ENCODE measurements at regions not wholly inside any gene's neighbourhood (a gene's known extent, or its start where the extent isn't known, plus 50 kb on each side); places are given as distances from the start of the nearest gene placed in this dataset.
"Not testable (repeated sequence)": the region's sequence is repeated elsewhere in the genome, so short reads cannot be mapped to it uniquely, and the experiment has no call there.

DNA sequence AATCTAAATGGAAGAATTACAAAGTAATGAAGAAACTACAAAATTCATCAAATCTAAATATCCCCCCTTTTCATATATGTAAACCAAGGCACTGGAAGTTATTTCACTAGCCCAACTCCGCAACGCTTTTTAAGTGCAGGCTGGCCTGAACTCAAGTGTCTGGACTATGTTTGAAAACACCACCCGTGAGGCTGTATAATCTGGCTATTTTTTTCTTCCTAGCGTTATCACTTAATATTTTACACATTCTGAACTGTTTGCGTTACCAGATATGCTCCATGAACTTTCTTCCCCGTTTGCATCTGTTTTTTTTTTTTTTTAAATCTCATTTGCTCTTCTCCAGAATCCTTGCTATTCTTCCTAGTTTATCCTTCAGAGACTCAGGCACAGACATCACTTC, 619.5 kb upstream of the CBLB start:
- Mint-ChIP-seq H3K4me3 (no peak overlapping the region), H3K4me1 (ENCODE audit: low read depth) (no peaks in the 10 kb centered on the region), H3K27me3 (no peaks in the 10 kb centered on the region), H3K27ac (no peak overlapping the region), H3K9me3 (peaks cover 3% of the 10 kb centered on the region), H3K36me3 (ENCODE audit: low read depth) (no peaks in the 10 kb centered on the region)

DNA sequence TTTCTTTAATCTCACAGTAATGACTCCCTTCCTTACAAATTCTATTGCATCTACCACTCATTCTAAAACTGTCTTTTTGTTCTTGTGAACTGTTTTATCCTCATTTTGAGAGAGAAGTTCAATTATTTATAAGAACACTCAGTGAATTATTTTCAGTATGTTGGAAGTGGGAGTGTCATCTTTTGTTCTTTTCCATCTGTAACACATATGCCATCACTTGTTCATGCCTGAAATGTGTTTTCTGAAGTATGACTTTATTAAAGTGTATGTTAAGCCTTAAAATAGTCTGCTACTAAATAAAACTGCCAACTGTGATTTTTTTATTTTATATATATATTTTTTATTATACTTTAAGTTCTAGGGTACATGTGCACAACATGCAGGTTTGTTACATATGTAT, 623.0 kb upstream of the CBLB start:
- H3K4me3 Mint-ChIP-seq = no peak overlapping the region
- H3K4me1 Mint-ChIP-seq (ENCODE audit: low read depth) = no peaks in the 10 kb centered on the region
- H3K27ac Mint-ChIP-seq = no peak overlapping the region
- no peaks in the 10 kb centered on the region for H3K27me3 Mint-ChIP-seq
- H3K9me3 Mint-ChIP-seq = peaks cover 3% of the 10 kb centered on the region
- no peaks in the 10 kb centered on the region for H3K36me3 Mint-ChIP-seq (ENCODE audit: low read depth)

GRCh38 chr3:106508331-106508893, 639.6 kb upstream of the CBLB start:
- Mint-ChIP-seq H3K27me3 (no peaks in the 10 kb centered on the region), H3K4me3 (no peak overlapping the region), H3K9me3 (no peaks in the 10 kb centered on the region), H3K27ac (no peak overlapping the region), H3K4me1 (ENCODE audit: low read depth) (peaks cover 6% of the 10 kb centered on the region), H3K36me3 (ENCODE audit: low read depth) (no peaks in the 10 kb centered on the region)

DNA sequence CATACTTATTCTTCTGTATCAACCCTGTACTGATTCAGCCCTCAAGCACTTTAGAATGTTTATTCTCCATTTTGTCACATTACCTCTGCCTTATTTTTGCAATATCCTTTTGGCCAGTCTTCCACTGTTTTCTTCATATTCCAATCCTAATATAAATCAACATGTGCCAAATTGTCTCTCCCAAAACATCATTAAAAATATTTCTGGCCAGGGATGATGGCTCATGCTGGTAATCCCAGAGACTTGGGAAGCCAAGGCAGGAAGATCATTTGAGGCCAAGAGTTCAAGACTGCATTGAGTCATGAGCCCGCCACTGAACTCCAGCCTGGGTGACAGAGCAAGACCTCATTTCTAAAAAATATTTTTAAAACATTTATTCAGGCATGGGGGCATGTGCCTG, 641.4 kb upstream of the CBLB start:
- no peaks in the 10 kb centered on the region for H3K27me3 Mint-ChIP-seq
- H3K9me3 Mint-ChIP-seq = no peaks in the 10 kb centered on the region
- no peak overlapping the region for H3K27ac Mint-ChIP-seq
- H3K4me1 Mint-ChIP-seq (ENCODE audit: low read depth) = peaks cover 10% of the 10 kb centered on the region
- no peaks in the 10 kb centered on the region for H3K36me3 Mint-ChIP-seq (ENCODE audit: low read depth)
- H3K4me3 Mint-ChIP-seq = no peak overlapping the region

- Mint-ChIP-seq H3K36me3 (ENCODE audit: low read depth) (no peaks in the 10 kb centered on the region), H3K4me1 (ENCODE audit: low read depth) (peaks cover 4% of the 10 kb centered on the region), H3K4me3 (no peak overlapping the region), H3K27ac (no peak overlapping the region), H3K9me3 (no peaks in the 10 kb centered on the region), H3K27me3 (no peaks in the 10 kb centered on the region)
Observed at GRCh38 chr3:106512846-106513245, 644.0 kb upstream of the CBLB start.

GRCh38 chr3:106514431-106514830, 645.6 kb upstream of the CBLB start:
- H3K9me3 Mint-ChIP-seq = no peaks in the 10 kb centered on the region
- no peak overlapping the region for H3K4me3 Mint-ChIP-seq
- peaks cover 4% of the 10 kb centered on the region for H3K4me1 Mint-ChIP-seq (ENCODE audit: low read depth)
- H3K27me3 Mint-ChIP-seq = no peaks in the 10 kb centered on the region
- no peaks in the 10 kb centered on the region for H3K36me3 Mint-ChIP-seq (ENCODE audit: low read depth)
- H3K27ac Mint-ChIP-seq = no peak overlapping the region

- Mint-ChIP-seq H3K36me3 (ENCODE audit: low read depth) (no peaks in the 10 kb centered on the region), H3K4me1 (ENCODE audit: low read depth) (peaks cover 10% of the 10 kb centered on the region), H3K9me3 (peaks cover 8% of the 10 kb centered on the region), H3K27me3 (peaks cover 9% of the 10 kb centered on the region), H3K27ac (no peak overlapping the region), H3K4me3 (no peak overlapping the region)
Observed at GRCh38 chr3:106518516-106518915, 649.7 kb upstream of the CBLB start.

DNA sequence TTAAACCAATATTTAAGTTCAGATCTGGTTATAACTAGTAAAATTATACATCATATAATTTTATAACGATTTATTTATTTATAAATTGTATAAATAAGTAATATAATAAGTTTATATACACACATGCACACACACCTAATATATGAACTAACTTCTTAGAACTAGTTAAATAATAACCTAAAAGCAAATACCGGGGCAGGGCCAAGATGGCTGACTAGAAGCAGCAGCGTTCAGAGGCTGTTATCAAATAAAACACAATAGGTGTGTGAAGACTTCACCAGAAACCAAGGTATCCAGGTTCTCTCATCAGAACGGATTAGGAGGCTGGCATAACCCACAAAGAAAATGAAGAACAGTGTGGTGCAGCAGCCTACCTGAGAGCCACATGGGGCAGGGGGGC, 653.6 kb upstream of the CBLB start:
- peaks cover 15% of the 10 kb centered on the region for H3K4me1 Mint-ChIP-seq (ENCODE audit: low read depth)
- H3K4me3 Mint-ChIP-seq = no peak overlapping the region
- H3K36me3 Mint-ChIP-seq (ENCODE audit: low read depth) = no peaks in the 10 kb centered on the region
- H3K27me3 Mint-ChIP-seq = peaks cover 9% of the 10 kb centered on the region
- H3K27ac Mint-ChIP-seq = no peak overlapping the region
- peaks cover 19% of the 10 kb centered on the region for H3K9me3 Mint-ChIP-seq

GRCh38 chr3:106528932-106529331, 660.1 kb upstream of the CBLB start:
- H3K4me3 Mint-ChIP-seq = peak overlapping the region; percentile 9
- no peaks in the 10 kb centered on the region for H3K27me3 Mint-ChIP-seq
- H3K9me3 Mint-ChIP-seq = peaks cover 25% of the 10 kb centered on the region
- no peak overlapping the region for H3K27ac Mint-ChIP-seq
- peaks cover 17% of the 10 kb centered on the region for H3K36me3 Mint-ChIP-seq (ENCODE audit: low read depth)
- H3K4me1 Mint-ChIP-seq (ENCODE audit: low read depth) = peaks cover 46% of the 10 kb centered on the region

- H3K4me1 Mint-ChIP-seq (ENCODE audit: low read depth) = peaks cover 54% of the 10 kb centered on the region
- H3K4me3 Mint-ChIP-seq = no peak overlapping the region
- no peaks in the 10 kb centered on the region for H3K27me3 Mint-ChIP-seq
- H3K27ac Mint-ChIP-seq = peak overlapping the region; percentile 19
- H3K36me3 Mint-ChIP-seq (ENCODE audit: low read depth) = peaks cover 19% of the 10 kb centered on the region
- H3K9me3 Mint-ChIP-seq = peaks cover 27% of the 10 kb centered on the region
Observed at GRCh38 chr3:106529738-106530137, 660.9 kb upstream of the CBLB start.

DNA sequence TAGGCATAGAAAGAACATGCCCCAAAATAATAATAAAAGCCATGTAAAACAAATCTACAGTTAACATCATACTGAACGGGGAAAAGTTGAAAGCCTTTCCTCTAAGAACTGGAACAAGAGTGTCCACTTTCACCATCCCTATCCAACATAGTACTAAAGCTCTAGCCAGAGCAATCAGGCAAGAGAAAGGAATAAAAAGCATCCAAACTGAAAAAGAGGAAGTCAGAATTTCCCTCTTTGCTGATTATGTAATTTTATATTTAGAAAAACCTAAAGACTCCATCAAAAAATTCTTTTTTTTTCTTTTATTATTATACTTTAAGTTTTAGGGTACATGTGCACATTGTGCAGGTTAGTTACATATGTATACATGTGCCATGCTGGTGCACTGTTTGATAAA, 661.6 kb upstream of the CBLB start:
- no peaks in the 10 kb centered on the region for H3K27me3 Mint-ChIP-seq
- peaks cover 30% of the 10 kb centered on the region for H3K9me3 Mint-ChIP-seq
- H3K4me1 Mint-ChIP-seq (ENCODE audit: low read depth) = peaks cover 59% of the 10 kb centered on the region
- H3K27ac Mint-ChIP-seq = no peak overlapping the region
- H3K36me3 Mint-ChIP-seq (ENCODE audit: low read depth) = peaks cover 26% of the 10 kb centered on the region
- H3K4me3 Mint-ChIP-seq = no peak overlapping the region

- not testable (repeated sequence) for H3K27ac Mint-ChIP-seq, H3K27me3 Mint-ChIP-seq, H3K4me3 Mint-ChIP-seq
- Mint-ChIP-seq H3K4me1 (ENCODE audit: low read depth) (peaks cover 55% of the 10 kb centered on the region), H3K9me3 (peaks cover 34% of the 10 kb centered on the region), H3K36me3 (ENCODE audit: low read depth) (peaks cover 39% of the 10 kb centered on the region)
Observed at GRCh38 chr3:106531771-106532329, 663.0 kb upstream of the CBLB start.

DNA sequence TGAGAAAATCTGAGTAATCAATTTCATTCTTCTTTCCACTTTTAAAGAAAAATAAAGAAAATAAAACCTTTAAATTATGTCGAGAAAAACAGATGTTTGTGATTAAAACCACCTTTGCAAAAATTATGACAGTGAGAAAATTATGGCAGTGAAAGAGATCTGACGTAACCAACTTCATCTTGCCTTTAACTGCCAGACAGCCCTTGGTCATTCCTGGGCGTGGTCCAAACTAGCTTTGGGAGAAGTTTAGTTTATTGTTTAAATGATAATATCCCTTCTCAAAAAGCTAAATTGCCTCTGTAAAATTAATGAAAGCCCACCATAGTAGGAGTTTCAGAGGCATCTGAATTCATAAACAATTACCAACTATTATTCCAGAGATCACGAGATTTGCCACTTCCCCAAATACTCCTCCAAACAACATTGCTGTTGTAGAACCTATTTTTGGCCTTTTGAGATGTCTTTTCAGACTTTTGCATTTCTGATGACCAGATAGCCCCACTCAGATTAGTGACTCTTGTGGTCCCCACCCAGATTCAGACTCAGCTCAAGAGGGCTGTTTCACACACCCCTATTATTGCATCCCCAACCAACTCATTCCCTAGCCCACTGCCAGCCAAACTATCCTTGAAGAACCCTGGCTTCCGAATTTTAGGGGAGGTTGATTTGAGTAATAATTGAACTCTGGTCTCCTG, 664.4 kb upstream of the CBLB start:
- H3K27ac Mint-ChIP-seq = peak overlapping the region; percentile 85

GRCh38 chr3:106533788-106534160, 665.0 kb upstream of the CBLB start:
- Mint-ChIP-seq H3K9me3 (peaks cover 37% of the 10 kb centered on the region), H3K27ac (peak overlapping the region; percentile 85), H3K36me3 (ENCODE audit: low read depth) (peaks cover 35% of the 10 kb centered on the region), H3K4me3 (no peak overlapping the region), H3K4me1 (ENCODE audit: low read depth) (peaks cover 36% of the 10 kb centered on the region), H3K27me3 (no peaks in the 10 kb centered on the region)

More for the DNA sequence above, 664.4 kb upstream of the CBLB start:
- H3K27me3 Mint-ChIP-seq = no peaks in the 10 kb centered on the region
- peaks cover 34% of the 10 kb centered on the region for H3K9me3 Mint-ChIP-seq
- H3K4me3 Mint-ChIP-seq = no peak overlapping the region
- peaks cover 38% of the 10 kb centered on the region for H3K36me3 Mint-ChIP-seq (ENCODE audit: low read depth)
- H3K4me1 Mint-ChIP-seq (ENCODE audit: low read depth) = peaks cover 41% of the 10 kb centered on the region

DNA sequence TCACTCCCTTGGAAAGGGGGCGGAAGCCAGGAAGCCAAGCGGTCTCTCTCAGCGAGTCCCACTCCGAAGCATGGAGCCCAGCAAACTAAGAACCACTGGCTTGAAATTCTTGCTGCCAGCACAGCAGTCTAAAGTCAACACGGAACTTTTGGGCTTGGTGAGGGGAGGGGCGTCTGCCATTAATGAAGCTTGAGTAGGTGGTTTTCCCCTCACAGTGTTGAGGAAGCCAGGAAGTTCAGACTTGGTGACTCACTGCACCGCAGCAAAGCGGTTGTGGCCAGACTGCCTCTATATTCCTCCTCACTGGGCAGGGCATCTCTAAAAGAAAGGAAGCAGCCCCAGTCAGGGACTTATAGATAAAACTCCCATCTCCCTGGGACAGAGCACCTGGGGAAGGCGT, 665.4 kb upstream of the CBLB start:
- H3K9me3 Mint-ChIP-seq = peaks cover 39% of the 10 kb centered on the region
- peaks cover 35% of the 10 kb centered on the region for H3K36me3 Mint-ChIP-seq (ENCODE audit: low read depth)
- H3K27ac Mint-ChIP-seq = peak overlapping the region; percentile 85
- peaks cover 32% of the 10 kb centered on the region for H3K4me1 Mint-ChIP-seq (ENCODE audit: low read depth)
- H3K27me3 Mint-ChIP-seq = no peaks in the 10 kb centered on the region
- no peak overlapping the region for H3K4me3 Mint-ChIP-seq

DNA sequence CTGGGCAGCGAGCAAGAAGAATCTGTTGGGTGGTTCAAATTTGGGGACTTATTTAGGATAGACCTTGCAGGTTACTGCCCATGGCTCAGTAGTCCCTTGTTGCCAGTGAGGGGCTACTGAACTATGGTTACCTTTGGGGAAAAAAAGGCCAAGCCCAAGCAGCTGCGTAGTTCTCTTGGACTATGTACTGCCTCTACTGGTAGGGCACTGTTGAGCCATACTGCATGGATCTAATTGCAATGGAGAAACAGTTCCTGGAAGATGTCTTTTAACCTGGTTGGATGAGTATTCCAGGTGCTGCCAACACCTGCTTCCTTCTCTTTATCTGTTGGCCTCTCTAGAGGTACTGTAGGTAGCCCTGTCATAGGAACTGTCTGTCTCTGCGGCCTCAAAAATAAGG, 671.9 kb upstream of the CBLB start:
- H3K9me3 Mint-ChIP-seq = peaks cover 32% of the 10 kb centered on the region
- H3K36me3 Mint-ChIP-seq (ENCODE audit: low read depth) = peaks cover 11% of the 10 kb centered on the region
- no peak overlapping the region for H3K27ac Mint-ChIP-seq
- no peaks in the 10 kb centered on the region for H3K4me1 Mint-ChIP-seq (ENCODE audit: low read depth)
- H3K4me3 Mint-ChIP-seq = no peak overlapping the region
- peaks cover 7% of the 10 kb centered on the region for H3K27me3 Mint-ChIP-seq
